Thymus (tissue), 11 donors: ENCODE measurements at regions not wholly inside any gene's neighbourhood (a gene's known extent, or its start where the extent isn't known, plus 50 kb on each side); places are given as distances from the start of the nearest gene placed in this dataset.
"Not testable (repeated sequence)": the region's sequence is repeated elsewhere in the genome, so short reads cannot be mapped to it uniquely, and the experiment has no call there.

Source experiments
- DNase-seq, 9 donors: peaks; one replicate each; pipeline ENCODE4 v3.0.0-alpha.2; 2013; ENCODE audit warnings: low spot score in 9 of 9, low read depth in 6 of 9, missing footprints in 1 of 9
- H3K27ac ChIP-seq, 2 donors: one replicate each; pipeline ENCODE4 v1.5.1; 2013; ENCODE audit warnings: control low read depth in 1 of 2, low read depth in 1 of 2, low read length in 1 of 2, mild to moderate bottlenecking in 1 of 2, moderate library complexity in 1 of 2
- H3K27me3 ChIP-seq, 2 donors: one replicate each; pipeline ENCODE4 v1.5.1; 2013; ENCODE audit warnings: low read length in 1 of 2; ENCODE audit not compliant: control insufficient read depth in 2 of 2, insufficient read depth in 1 of 2
- H3K36me3 ChIP-seq, 2 donors: one replicate each; pipeline ENCODE4 v1.5.1; 2013; ENCODE audit warnings: low read length in 1 of 2, mild to moderate bottlenecking in 1 of 2, moderate library complexity in 1 of 2; ENCODE audit not compliant: control insufficient read depth in 2 of 2, insufficient read depth in 2 of 2
- H3K4me1 ChIP-seq, 2 donors: one replicate each; pipeline ENCODE4 v1.5.1; 2013; ENCODE audit warnings: low read length in 2 of 2; ENCODE audit not compliant: control insufficient read depth in 2 of 2, insufficient read depth in 2 of 2
- H3K4me3 ChIP-seq, 2 donors: one replicate each; pipeline ENCODE4 v1.5.1; 2013; ENCODE audit warnings: low read length in 2 of 2, control low read depth in 1 of 2, mild to moderate bottlenecking in 1 of 2
- H3K9me3 ChIP-seq, 2 donors: one replicate each; pipeline ENCODE4 v1.5.1; 2013; ENCODE audit warnings: low read length in 1 of 2, mild to moderate bottlenecking in 1 of 2; ENCODE audit not compliant: control insufficient read depth in 2 of 2, insufficient read depth in 1 of 2
- WGBS: extraction: QIAGEN DNeasy Blood & Tissue Kit; methylation state at CpG from one replicate; pipeline ENCODE4 v1.1.7; 2013; 5-methylcytosine and 5-hydroxymethylcytosine counted together
- donor health status: healthy.

DNA sequence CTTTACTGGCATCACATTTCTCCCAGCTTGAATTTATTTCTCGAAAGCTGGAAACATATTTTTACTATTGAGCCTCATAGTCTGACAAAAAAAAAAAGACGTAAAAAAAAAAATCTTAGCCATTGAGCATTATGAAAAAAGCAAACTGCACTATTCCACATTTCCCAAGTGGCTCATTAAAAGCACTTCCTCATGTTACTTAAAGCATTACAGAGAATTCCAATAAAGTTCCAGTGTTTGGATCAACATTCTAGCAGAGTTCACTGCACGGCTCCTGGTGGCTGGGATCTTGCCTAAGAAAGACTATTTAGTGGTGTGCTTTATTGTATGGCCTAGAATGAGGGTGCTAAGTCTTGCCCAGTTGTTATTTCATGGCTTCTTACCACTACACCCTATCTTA is 476.2 kb downstream of the PPARGC1A start:
- WGBS, result 88% methylated on average over 3 of the region's 3 CpGs
- H3K4me3 ChIP-seq, result no peak overlapping the region
- H3K36me3 ChIP-seq, result no peaks in the 10 kb centered on the region
- no peak for DNase-seq
- no peak overlapping the region for H3K27ac ChIP-seq
- no peaks in the 10 kb centered on the region for H3K27me3 ChIP-seq
- no peaks in the 10 kb centered on the region for H3K4me1 ChIP-seq
- no peaks in the 10 kb centered on the region for H3K9me3 ChIP-seq

DNA sequence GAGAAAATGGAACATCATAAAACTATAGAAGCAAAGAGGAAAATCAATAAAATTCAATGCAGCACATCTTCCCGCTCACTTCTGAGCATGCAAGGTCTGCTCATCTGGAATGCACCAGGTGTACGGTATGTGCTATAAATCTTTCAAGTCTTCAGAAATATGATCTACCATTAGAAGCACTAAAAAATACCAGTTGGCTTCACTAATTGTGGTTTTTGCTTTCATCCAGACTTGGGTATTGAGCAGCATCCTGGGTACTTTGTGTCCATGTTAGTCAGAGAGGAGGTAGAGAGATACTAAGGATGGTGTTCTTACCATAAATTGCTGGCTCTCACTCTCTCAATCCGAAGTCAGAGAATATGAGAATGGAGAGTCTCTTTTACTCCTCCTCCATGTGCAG is 477.1 kb downstream of the PPARGC1A start:
- no peaks in the 10 kb centered on the region for H3K36me3 ChIP-seq
- no peak for DNase-seq
- H3K4me3 ChIP-seq, result no peak overlapping the region
- no peaks in the 10 kb centered on the region for H3K9me3 ChIP-seq
- H3K27me3 ChIP-seq, result no peaks in the 10 kb centered on the region
- no peak overlapping the region for H3K27ac ChIP-seq
- 90% methylated on average over 3 of the region's 3 CpGs for WGBS
- H3K4me1 ChIP-seq, result no peaks in the 10 kb centered on the region

DNA sequence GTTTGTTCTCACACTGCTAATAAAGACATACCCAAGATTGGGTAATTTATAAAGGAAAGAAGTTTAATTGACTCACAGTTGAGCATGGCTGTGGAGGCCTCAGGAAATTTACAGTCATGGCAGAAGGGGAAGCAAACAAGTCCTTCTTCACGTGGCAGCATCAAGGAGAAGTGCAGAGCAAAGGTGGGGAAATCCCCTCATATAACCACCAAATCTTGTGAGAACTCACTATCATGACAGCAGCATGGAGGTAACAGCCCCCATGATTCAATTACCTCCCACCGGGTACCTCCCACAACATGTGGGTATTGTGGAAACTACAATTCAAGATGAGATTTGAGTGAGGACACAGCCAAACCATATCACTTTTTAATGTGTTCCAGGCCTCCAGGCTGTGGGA is 480.9 kb downstream of the PPARGC1A start:
- 47% methylated on average over 2 of the region's 2 CpGs for WGBS
- DNase-seq, H3K27ac ChIP-seq, H3K27me3 ChIP-seq, H3K9me3 ChIP-seq, H3K36me3 ChIP-seq, H3K4me3 ChIP-seq, H3K4me1 ChIP-seq: not testable (repeated sequence)

DNA sequence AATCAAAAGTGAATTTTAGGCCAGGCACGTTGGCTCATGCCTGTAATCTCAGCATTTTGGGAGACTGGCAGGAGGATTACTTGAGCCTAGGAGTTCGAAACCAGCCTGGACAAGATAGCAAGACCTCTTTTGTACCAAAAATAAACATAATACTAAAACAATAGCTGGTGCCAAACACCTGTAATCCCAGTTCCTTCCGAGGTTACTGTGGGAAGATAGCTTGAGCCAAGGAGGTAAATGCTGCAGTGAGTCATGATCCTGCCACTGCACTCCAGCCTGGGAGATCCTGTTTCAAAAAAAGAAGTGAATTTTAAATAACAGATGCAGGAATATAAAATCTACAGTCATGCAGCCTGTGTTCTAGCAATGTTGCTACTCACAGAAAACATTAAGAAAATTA is 488.3 kb downstream of the PPARGC1A start:
- H3K9me3 ChIP-seq, result no peaks in the 10 kb centered on the region
- H3K4me1 ChIP-seq, result no peaks in the 10 kb centered on the region
- H3K27me3 ChIP-seq, result no peaks in the 10 kb centered on the region
- 58% methylated on average over 3 of the region's 3 CpGs for WGBS
- H3K36me3 ChIP-seq, result no peaks in the 10 kb centered on the region
- no peak overlapping the region for H3K4me3 ChIP-seq
- DNase-seq, result no peak
- no peak overlapping the region for H3K27ac ChIP-seq

DNA sequence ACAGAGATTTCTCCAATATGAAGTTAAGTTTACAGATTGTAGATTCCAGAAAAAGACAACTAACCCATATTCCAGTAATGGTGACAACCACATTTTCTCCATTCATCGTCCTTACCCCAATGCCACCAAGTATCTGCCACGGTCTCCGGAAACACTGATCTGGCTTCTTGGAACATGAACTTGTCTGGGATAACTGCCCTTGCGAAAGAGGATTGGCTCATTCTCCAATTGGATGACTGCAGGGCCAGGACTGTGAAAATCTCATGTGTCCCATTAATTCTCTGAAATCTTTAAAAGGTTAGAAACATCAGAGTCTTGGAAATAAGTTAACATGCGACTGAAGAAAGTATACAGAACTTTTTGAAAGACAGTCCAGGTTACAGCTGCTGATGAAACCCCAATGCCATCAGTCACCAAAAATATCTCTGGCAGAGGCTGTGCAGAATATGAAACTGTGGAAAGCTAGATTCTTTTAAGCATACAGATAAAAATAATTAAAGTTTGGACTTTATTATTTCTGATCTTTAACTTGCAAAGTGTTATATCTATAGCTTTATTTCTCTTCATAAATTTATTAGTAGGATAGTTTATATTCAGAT is 496.9 kb downstream of the PPARGC1A start:
- WGBS, result 93% methylated on average over 5 of the region's 5 CpGs
- Histone ChIP-seq H3K9me3 (peaks cover 0 to 2% of the 10 kb centered on the region in 2 donors), H3K27ac (no peak overlapping the region), H3K4me1 (no peaks in the 10 kb centered on the region), H3K4me3 (no peak overlapping the region), H3K36me3 (no peaks in the 10 kb centered on the region), H3K27me3 (no peaks in the 10 kb centered on the region)
- DNase-seq, result no peak

DNA sequence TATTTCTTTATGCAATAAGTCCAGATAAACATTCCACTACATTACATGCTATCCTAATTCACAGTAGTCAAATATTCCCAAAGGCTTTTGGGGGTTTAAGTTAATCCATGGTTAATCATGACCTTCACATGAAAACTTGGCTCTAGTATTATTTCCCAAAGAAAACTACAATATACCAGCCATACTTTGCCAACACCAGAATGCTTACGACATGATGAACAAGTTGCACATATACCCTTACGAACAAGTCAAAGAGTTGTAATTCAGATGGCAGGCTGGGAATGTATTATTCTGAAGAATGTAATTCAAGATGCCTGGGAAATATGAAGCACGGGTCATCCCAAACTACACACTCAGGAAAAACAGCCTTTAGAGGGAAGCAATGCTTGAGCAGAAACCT is 499.6 kb downstream of the PPARGC1A start:
- WGBS, result 96% methylated on average over 3 of the region's 3 CpGs

DNA sequence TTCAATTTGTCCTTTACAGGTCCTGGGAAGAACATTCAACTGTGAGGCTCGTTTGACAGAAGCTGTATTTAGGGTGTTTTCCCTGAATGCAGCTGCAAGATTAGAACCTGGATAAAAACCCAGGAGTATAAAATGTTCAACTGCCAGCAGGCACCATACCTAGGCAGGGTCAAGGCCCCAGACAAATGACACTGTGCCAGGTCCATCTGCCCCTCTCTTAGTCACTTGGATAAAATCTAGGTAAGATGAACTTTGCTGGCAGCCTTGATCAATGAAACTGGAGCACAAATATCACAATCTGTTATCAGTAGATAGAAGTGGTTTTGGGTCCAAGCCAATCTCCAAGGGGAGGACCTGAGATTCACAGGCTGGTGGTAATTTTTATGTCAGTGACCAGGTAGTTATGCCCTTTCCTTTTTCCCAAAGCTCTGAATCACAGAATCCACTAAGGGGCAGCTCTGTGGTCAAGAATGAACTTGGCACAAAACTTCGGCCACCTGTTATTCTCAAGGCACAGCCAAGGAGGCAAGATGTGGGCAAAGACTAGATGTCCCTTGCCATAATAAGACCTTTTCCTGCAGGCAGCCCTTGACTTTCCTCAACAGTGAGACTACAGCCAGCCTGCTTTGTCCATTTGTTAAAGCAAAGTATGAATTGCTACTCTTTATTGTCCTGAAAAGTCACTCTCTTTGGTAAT is 501.0 kb downstream of the PPARGC1A start:
- Histone ChIP-seq H3K4me1 (no peaks in the 10 kb centered on the region), H3K36me3 (no peaks in the 10 kb centered on the region), H3K4me3 (no peak overlapping the region), H3K27ac (no peak overlapping the region), H3K27me3 (no peaks in the 10 kb centered on the region), H3K9me3 (no peaks in the 10 kb centered on the region)
- 75% methylated on average over 2 of the region's 2 CpGs for WGBS
- DNase-seq, result no peak

More for the DNA sequence above, 499.6 kb downstream of the PPARGC1A start:
- no peak overlapping the region for H3K27ac ChIP-seq
- no peaks in the 10 kb centered on the region for H3K36me3 ChIP-seq
- no peak overlapping the region for H3K4me3 ChIP-seq
- DNase-seq, result no peak
- H3K9me3 ChIP-seq, result no peaks in the 10 kb centered on the region
- H3K27me3 ChIP-seq, result no peaks in the 10 kb centered on the region
- H3K4me1 ChIP-seq, result no peaks in the 10 kb centered on the region

DNA sequence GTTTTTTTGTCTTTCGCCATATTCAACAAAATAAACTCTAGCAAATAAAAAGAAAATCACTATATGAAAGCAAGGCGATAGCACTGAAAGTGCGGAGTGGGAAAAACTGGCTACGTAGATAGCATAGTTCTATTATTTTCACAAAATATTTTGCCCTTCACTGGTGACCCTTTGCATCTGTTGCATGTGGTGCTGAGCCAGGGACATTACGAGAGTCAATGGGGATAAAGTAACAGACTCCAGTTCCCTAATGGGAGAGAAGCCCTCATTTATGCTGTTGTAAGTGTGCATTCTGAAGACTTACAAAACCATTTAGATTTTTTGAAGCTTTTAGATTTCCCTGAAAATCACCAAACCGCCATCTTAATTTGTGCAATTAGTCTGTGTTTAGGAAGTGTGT is 501.6 kb downstream of the PPARGC1A start:
- Histone ChIP-seq H3K27me3 (no peaks in the 10 kb centered on the region), H3K27ac (no peak overlapping the region), H3K4me1 (no peaks in the 10 kb centered on the region), H3K4me3 (no peak overlapping the region), H3K9me3 (no peaks in the 10 kb centered on the region), H3K36me3 (no peaks in the 10 kb centered on the region)
- no peak for DNase-seq
- WGBS, result 92% methylated on average over 6 of the region's 6 CpGs

DNA sequence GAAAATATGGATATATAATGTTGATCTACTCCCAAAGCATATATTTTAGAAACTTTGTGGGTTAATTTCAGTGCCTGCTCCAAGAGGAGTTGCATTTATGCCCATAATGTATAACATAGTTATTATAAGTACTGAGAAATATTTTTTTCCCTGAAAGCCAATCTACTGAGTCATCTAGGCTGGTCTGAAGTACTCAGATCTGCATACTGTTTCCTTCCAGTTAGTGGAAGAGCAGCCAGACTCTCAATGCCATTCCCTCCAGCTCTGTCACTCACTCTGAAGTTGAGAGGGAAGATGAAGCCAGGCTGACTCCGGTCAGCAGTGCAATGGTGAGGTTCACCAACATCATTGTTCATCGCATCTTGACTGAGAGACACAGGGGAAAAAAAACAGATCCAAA is 505.1 kb downstream of the PPARGC1A start:
- Histone ChIP-seq H3K27me3 (no peaks in the 10 kb centered on the region), H3K27ac (no peak overlapping the region), H3K4me3 (no peak overlapping the region), H3K36me3 (no peaks in the 10 kb centered on the region), H3K4me1 (no peaks in the 10 kb centered on the region), H3K9me3 (no peaks in the 10 kb centered on the region)
- DNase-seq, result no peak
- 96% methylated on average over 2 of the region's 2 CpGs for WGBS
